ENCODE measurements at regions not wholly inside any gene's neighbourhood (a gene's known extent, or its start where the extent isn't known, plus 50 kb on each side); places are given as distances from the start of the nearest gene placed in this dataset.
A peak's percentile ranks its signal among the peaks of the same experiment; 100 is the strongest.

GRCh38 chr6:121523628-121524027 is 88.2 kb downstream of the GJA1 start:
- ChIA-PET CTCF (no interaction called here), POLR2A (ENCODE audit: low non-redundant PET) (no interaction called here)
- TF ChIP-seq CTCF (conservative IDR thresholded peaks at IDR 0.05; ENCODE audit: low read depth) = no peak
- no peak for DNase-seq (ENCODE audit: low spot score)
- no peak overlapping the region for H3K27ac ChIP-seq

DNA sequence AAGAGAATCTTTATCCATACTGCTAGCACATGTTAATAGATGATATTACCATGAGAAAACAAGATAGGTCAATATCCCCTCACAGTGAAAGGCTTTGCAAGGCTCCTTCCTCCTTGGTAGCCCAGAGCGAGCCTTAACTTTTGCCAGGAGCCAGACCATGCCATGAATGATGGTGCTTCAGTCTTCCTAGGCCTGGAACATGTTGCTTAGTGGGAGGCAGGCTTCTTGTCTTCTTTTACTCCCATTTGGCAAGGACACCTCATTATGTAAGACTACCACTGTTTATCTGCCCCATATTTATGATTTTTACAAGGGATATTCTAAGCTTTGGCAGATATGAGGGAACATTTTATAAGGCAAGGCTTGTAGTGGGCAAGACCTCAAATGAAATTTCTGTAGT is 90.8 kb downstream of the GJA1 start:
- POLR2A ChIA-PET (ENCODE audit: low non-redundant PET) = no interaction called here
- CTCF ChIA-PET = no interaction called here
- H3K27ac ChIP-seq = no peak overlapping the region
- no peak for TF ChIP-seq CTCF (conservative IDR thresholded peaks at IDR 0.05; ENCODE audit: low read depth)
- DNase-seq (ENCODE audit: low spot score) = no peak

GRCh38 chr6:121531658-121532169 is 96.3 kb downstream of the GJA1 start:
- no peak for TF ChIP-seq CTCF (conservative IDR thresholded peaks at IDR 0.05; ENCODE audit: low read depth)
- H3K27ac ChIP-seq = no peak overlapping the region
- POLR2A ChIA-PET (ENCODE audit: low non-redundant PET) = no interaction called here
- DNase-seq (ENCODE audit: low spot score) = no peak
- CTCF ChIA-PET = interaction anchor here (0.7 kb wide), 1 partner anchor 58 kb away, joined by 5 read pairs; no protein-coding TSS in a partner anchor

GRCh38 chr6:121533321-121533841 is 97.9 kb downstream of the GJA1 start:
- ChIA-PET POLR2A (ENCODE audit: low non-redundant PET) (no interaction called here), CTCF (interaction anchor here (0.6 kb wide), 1 partner anchor 200 kb away, joined by 3 read pairs; no protein-coding TSS in a partner anchor)
- no peak for DNase-seq (ENCODE audit: low spot score)
- peak overlapping the region; percentile 51; the same call in 1 of the 2 replicates for H3K27ac ChIP-seq
- no peak for TF ChIP-seq CTCF (conservative IDR thresholded peaks at IDR 0.05; ENCODE audit: low read depth)

DNA sequence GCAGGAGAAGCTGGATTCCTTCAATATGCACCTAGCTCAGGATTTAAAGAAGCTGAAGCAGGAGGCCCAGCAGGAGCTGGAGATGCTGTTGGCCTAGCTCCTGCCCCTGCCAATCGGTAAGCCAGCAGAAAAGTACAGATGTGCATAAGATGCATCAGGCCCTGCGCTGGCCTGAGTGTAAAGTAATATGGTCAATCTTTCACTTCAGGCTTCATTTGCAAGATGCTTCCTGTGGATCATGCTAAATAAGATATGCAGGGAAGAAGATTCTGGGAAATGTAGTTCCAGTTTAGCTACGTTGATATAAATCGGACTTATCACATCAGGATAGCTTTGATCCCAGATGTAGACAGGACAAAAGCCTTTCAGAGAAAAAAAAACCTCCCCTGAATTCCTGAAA is 100.3 kb downstream of the GJA1 start:
- no peak for TF ChIP-seq CTCF (conservative IDR thresholded peaks at IDR 0.05; ENCODE audit: low read depth)
- POLR2A ChIA-PET (ENCODE audit: low non-redundant PET) = no interaction called here

DNA sequence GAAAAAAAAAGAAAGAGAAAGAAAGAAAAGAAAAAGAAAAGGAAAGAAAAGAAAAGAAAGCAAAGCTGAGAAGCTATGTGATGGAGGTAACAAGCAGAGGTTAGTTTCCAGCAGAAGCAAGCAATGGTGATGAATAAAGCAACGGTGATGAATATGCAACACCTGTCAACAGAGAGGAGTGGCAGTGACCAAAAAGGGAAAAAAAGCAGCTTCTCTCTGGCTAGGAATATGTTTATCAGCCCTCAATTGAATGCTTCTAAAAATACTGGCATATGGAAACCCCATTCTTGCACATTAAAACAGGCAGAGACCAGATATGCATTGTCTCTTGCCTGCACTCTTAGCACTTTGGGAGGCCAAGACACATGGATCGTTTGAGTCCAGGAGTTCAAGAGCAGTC is 100.9 kb downstream of the GJA1 start:
- no peak for TF ChIP-seq CTCF (conservative IDR thresholded peaks at IDR 0.05; ENCODE audit: low read depth)
- H3K27ac ChIP-seq = no peak overlapping the region
- DNase-seq (ENCODE audit: low spot score) = no peak
- ChIA-PET CTCF (no interaction called here), POLR2A (ENCODE audit: low non-redundant PET) (no interaction called here)

More for the DNA sequence above, 100.3 kb downstream of the GJA1 start:
- no peak for DNase-seq (ENCODE audit: low spot score)
- H3K27ac ChIP-seq = no peak overlapping the region
- CTCF ChIA-PET = interaction anchor here (0.6 kb wide), 1 partner anchor 14 kb away, joined by 3 read pairs; no protein-coding TSS in a partner anchor

All from RWPE1 (cell line).